MCF 10A (cell line): ENCODE measurements at regions not wholly inside any gene's neighbourhood (a gene's known extent, or its start where the extent isn't known, plus 50 kb on each side); places are given as distances from the start of the nearest gene placed in this dataset.

ENCODE experiments used
- BruUV-seq: library from RNA; stranded (reverse); fragments of 400-500 nt; replicated peaks from 2 replicates; lab custom pipeline; 2021; lab: Mats Ljungman, UMichigan
- CTCF ChIA-PET: fragments of 300-600 bp; sonication (Branson Sonifier 250); formaldehyde crosslinking; extraction: SDS; loops from one replicate; lab custom pipeline; 2021; ENCODE audit warnings: antibody characterized with exemption, inconsistent platforms; lab: Yijun Ruan, JAX
- POLR2A ChIA-PET: fragments of 300-600, 350-650 bp; sonication (Branson Sonifier 250); formaldehyde crosslinking; extraction: SDS; loops from one replicate; lab custom pipeline; 2020; ENCODE audit warnings: antibody characterized with exemption, inconsistent platforms; lab: Yijun Ruan, JAX
- DNase-seq: peaks from one replicate; pipeline ENCODE4 v3.0.0-alpha.2; 2018; ENCODE audit not compliant: unreplicated experiment
- H3K27ac Mint-ChIP-seq: one replicate; pipeline ENCODE4 v1.8.0; 2022; ENCODE audit warnings: mild to moderate bottlenecking, low read depth, mixed read lengths; ENCODE audit not compliant: unreplicated experiment
- H3K27me3 Mint-ChIP-seq: one replicate; pipeline ENCODE4 v1.8.0; 2022; ENCODE audit warnings: mixed read lengths; ENCODE audit not compliant: insufficient read depth, unreplicated experiment
- H3K36me3 Mint-ChIP-seq: one replicate; pipeline ENCODE4 v1.8.0; 2022; ENCODE audit warnings: mild to moderate bottlenecking, moderate library complexity, mixed read lengths; ENCODE audit not compliant: insufficient read depth, unreplicated experiment
- H3K4me1 Mint-ChIP-seq: one replicate; pipeline ENCODE4 v1.8.0; 2022; ENCODE audit warnings: mixed read lengths; ENCODE audit not compliant: insufficient read depth, unreplicated experiment
- H3K4me3 Mint-ChIP-seq: one replicate; pipeline ENCODE4 v1.8.0; 2022; ENCODE audit warnings: mild to moderate bottlenecking, moderate library complexity, mixed read lengths; ENCODE audit not compliant: unreplicated experiment
- H3K9me3 Mint-ChIP-seq: one replicate; pipeline ENCODE4 v1.8.0; 2022; ENCODE audit warnings: mixed read lengths; ENCODE audit not compliant: unreplicated experiment
- CTCF ChIP-seq: fragments of 200-600 bp; IDR thresholded peaks from one replicate; pipeline ENCODE4 v1.8.0; 2022; ENCODE audit warnings: antibody characterized with exemption, mild to moderate bottlenecking; ENCODE audit not compliant: unreplicated experiment
- intact Hi-C: fragments of 100-400 bp; cut with micrococcal nuclease; formaldehyde crosslinking; loops from 2 replicates; pipeline ENCODE4 v1.14.1; 2022

- intact Hi-C loops: loop anchor here (10.0 kb wide), 1 partner anchor 184 kb away; no protein-coding TSS in a partner anchor
- no peak for DNase-seq
- ChIA-PET CTCF (interaction anchor here (0.6 kb wide), 2 partner anchors 183 to 319 kb away, joined by 3 read pairs; no protein-coding TSS in a partner anchor), POLR2A (no interaction called here)
- peaks cover 29% of the 10 kb centered on the region for H3K27me3 Mint-ChIP-seq
- H3K4me3 Mint-ChIP-seq: no peak overlapping the region
- no peaks in the 10 kb centered on the region for H3K4me1 Mint-ChIP-seq
- H3K27ac Mint-ChIP-seq: no peak overlapping the region
- H3K36me3 Mint-ChIP-seq: no peaks in the 10 kb centered on the region
- no peak for TF ChIP-seq CTCF
- BruUV-seq: no TSS peak
- H3K9me3 Mint-ChIP-seq: peaks cover 7% of the 10 kb centered on the region
Observed at GRCh38 chr5:68780299-68780955, 313.4 kb upstream of the SLC30A5 start.

GRCh38 chr5:68793074-68793473 lies 300.7 kb upstream of the SLC30A5 start:
- intact Hi-C loops: no loop called here
- H3K4me3 Mint-ChIP-seq: no peak overlapping the region
- no peaks in the 10 kb centered on the region for H3K4me1 Mint-ChIP-seq
- CTCF ChIA-PET: no interaction called here
- POLR2A ChIA-PET: no interaction called here
- no peaks in the 10 kb centered on the region for H3K36me3 Mint-ChIP-seq
- BruUV-seq: no TSS peak
- H3K27ac Mint-ChIP-seq: no peak overlapping the region
- peaks cover 69% of the 10 kb centered on the region for H3K27me3 Mint-ChIP-seq
- DNase-seq: no peak
- no peaks in the 10 kb centered on the region for H3K9me3 Mint-ChIP-seq
- TF ChIP-seq CTCF: no peak

DNA sequence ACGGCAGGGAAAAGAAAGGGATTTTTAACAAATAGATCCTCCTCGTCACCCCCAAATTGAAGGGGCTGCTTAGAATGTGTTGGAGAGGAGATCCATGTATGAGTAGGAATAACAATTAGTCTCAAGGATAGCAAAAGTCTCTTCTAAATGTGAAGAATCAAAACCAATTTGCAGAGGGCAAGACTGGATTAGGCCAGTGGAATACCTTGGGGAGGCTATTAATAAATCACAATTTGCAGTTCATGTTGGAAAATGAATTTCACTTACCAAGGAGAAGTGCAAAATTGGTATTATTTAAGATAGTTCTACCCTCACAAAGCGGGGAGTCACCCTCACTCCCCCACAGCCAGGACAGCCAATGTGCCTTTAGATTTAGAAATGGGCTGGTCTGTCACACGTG lies 299.8 kb upstream of the SLC30A5 start:
- TF ChIP-seq CTCF: no peak
- Mint-ChIP-seq H3K27ac (no peak overlapping the region), H3K27me3 (peaks cover 64% of the 10 kb centered on the region), H3K4me1 (no peaks in the 10 kb centered on the region), H3K4me3 (no peak overlapping the region), H3K36me3 (no peaks in the 10 kb centered on the region), H3K9me3 (no peaks in the 10 kb centered on the region)
- ChIA-PET CTCF (no interaction called here), POLR2A (no interaction called here)
- intact Hi-C loops: no loop called here
- BruUV-seq: no TSS peak
- no peak for DNase-seq

DNA sequence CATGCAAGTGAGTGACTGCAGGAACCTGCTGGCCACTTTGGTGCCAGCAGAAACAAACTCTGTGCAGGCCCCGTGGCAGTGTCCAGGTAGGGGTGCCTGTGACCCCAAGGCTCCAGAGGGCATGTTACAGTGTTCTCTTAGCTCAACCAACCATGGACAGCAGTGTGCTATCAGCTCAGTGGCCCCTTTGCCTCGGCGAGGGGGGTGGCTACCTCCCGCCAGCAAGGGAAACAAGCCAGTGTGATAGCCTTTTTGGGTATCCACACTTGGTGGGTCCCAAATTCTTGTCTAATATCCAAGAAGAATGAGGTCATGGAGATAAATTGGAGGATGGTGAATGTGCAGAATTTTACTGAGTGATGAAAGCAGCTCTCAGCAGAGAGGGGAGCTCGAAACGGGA lies 298.6 kb upstream of the SLC30A5 start:
- no peaks in the 10 kb centered on the region for H3K36me3 Mint-ChIP-seq
- intact Hi-C loops: no loop called here

More for the DNA sequence above, 298.6 kb upstream of the SLC30A5 start:
- Mint-ChIP-seq H3K27ac (no peak overlapping the region), H3K4me1 (no peaks in the 10 kb centered on the region), H3K9me3 (no peaks in the 10 kb centered on the region), H3K27me3 (peaks cover 57% of the 10 kb centered on the region), H3K4me3 (no peak overlapping the region)
- BruUV-seq: no TSS peak
- ChIA-PET CTCF (interaction anchor here (0.6 kb wide), 1 partner anchor 1158 kb away, joined by 3 read pairs; no protein-coding TSS in a partner anchor), POLR2A (no interaction called here)
- no peak for DNase-seq
- no peak for TF ChIP-seq CTCF
